Endothelial cell of umbilical vein (primary cell): ENCODE measurements at regions not wholly inside any gene's neighbourhood (a gene's known extent, or its start where the extent isn't known, plus 50 kb on each side); places are given as distances from the start of the nearest gene placed in this dataset.

Experiments
- BruUV-seq: library from RNA; stranded (reverse); fragments of 400-500 nt; replicated peaks from 2 replicates; lab custom pipeline; 2021; lab: Mats Ljungman, UMichigan
- CTCF ChIA-PET: fragments of 300-600, 350-600 bp; sonication (Branson Sonifier 250); formaldehyde crosslinking; loops from one replicate; lab custom pipeline; 2021; ENCODE audit warnings: antibody characterized with exemption, inconsistent platforms; lab: Charles Lee
- POLR2A ChIA-PET: fragments of 300-600, 350-600 bp; sonication (Branson Sonifier 250); formaldehyde crosslinking; loops from one replicate; lab custom pipeline; 2021; ENCODE audit warnings: antibody characterized with exemption, inconsistent platforms; lab: Charles Lee
- DNase-seq: peaks from one replicate; pipeline ENCODE4 v3.0.0-alpha.2; 2011; ENCODE audit warnings: low read depth, low spot score
- FAIRE-seq: peaks from 2 replicates; lab custom pipeline; 2011; peaks lifted over from hg19 to GRCh38; lab: Jason Lieb, UNC
- H2AFZ ChIP-seq: 2 replicates; pipeline ENCODE4 v1.6.0; 2012; ENCODE audit warnings: low read depth, low read length, control low read depth, inconsistent platforms
- H3K27ac ChIP-seq: 2 replicates; pipeline ENCODE4 v1.5.1; 2011; ENCODE audit warnings: low read depth, mild to moderate bottlenecking, control low read depth, low read length, moderate library complexity; ENCODE audit not compliant: insufficient read depth
- H3K27me3 ChIP-seq, 2 experiments: 2 replicates each; pipeline versions ENCODE4 v1.6.0 to v1.6.1; 2011; ENCODE audit warnings: low read length in 2 of 2, mixed read lengths in 1 of 2; ENCODE audit not compliant: control insufficient read depth in 2 of 2, insufficient read depth in 2 of 2
- H3K36me3 ChIP-seq, 2 experiments: 2 replicates in 1 of 2; 3 replicates in 1 of 2; pipeline ENCODE4 v1.5.1; 2011; ENCODE audit warnings: low read length in 2 of 2, mild to moderate bottlenecking in 1 of 2, moderate library complexity in 1 of 2; ENCODE audit not compliant: control insufficient read depth in 2 of 2, insufficient read depth in 2 of 2; ENCODE audit errors: extremely low read depth in 1 of 2
- H3K4me1 ChIP-seq: 3 replicates; pipeline ENCODE4 v1.5.1; 2011; ENCODE audit warnings: mild to moderate bottlenecking, low read length; ENCODE audit not compliant: control insufficient read depth, insufficient read depth; ENCODE audit errors: extremely low read depth
- H3K4me2 ChIP-seq: 2 replicates; pipeline ENCODE4 v1.6.1; 2011; ENCODE audit warnings: low read length, control low read depth, mixed read lengths; ENCODE audit not compliant: insufficient read depth
- H3K4me3 ChIP-seq, 3 experiments: fragments of 200-600 bp in 1 of 3; sonication (generic), shearing (Covaris generic) in 1 of 3; replicated peaks in 1 of 3; 2 replicates each; pipeline ENCODE4 v1.5.1; 2011 to 2016; ENCODE audit warnings: control low read depth in 3 of 3, low read length in 3 of 3, mild to moderate bottlenecking in 2 of 3, inconsistent platforms in 1 of 3, low read depth in 1 of 3, moderate library complexity in 1 of 3; ENCODE audit not compliant: insufficient read depth in 1 of 3
- H3K79me2 ChIP-seq: 2 replicates; pipeline ENCODE4 v1.6.0; 2012; ENCODE audit warnings: low read length, inconsistent platforms; ENCODE audit not compliant: control insufficient read depth, insufficient read depth
- H3K9ac ChIP-seq: replicated peaks from 2 replicates; pipeline ENCODE3; 2011; ENCODE audit warnings: low read length, control low read depth; ENCODE audit not compliant: insufficient read depth; ENCODE audit errors: extremely low read depth
- H3K9me1 ChIP-seq: replicated peaks from 3 replicates; pipeline ENCODE4 v1.6.0; 2011; ENCODE audit warnings: mild to moderate bottlenecking, low read length; ENCODE audit not compliant: control insufficient read depth, insufficient read depth; ENCODE audit errors: extremely low read depth
- H3K9me3 ChIP-seq: replicated peaks from 2 replicates; pipeline ENCODE4 v1.5.1; 2012; ENCODE audit warnings: low read length, inconsistent platforms; ENCODE audit not compliant: control insufficient read depth, insufficient read depth
- H4K20me1 ChIP-seq: replicated peaks from 2 replicates; pipeline ENCODE3; 2011; ENCODE audit warnings: mild to moderate bottlenecking, low read length; ENCODE audit not compliant: control insufficient read depth, insufficient read depth; ENCODE audit errors: extremely low read depth
- EZH2 ChIP-seq: IDR thresholded peaks from 2 replicates; pipeline ENCODE4 v1.6.1; 2012; ENCODE audit warnings: borderline replicate concordance, low read depth, mild to moderate bottlenecking, moderate library complexity, low read length, inconsistent platforms; ENCODE audit not compliant: severe bottlenecking
- FOS ChIP-seq: IDR thresholded peaks from 2 replicates; pipeline ENCODE4 v1.6.1; 2011; ENCODE audit warnings: mild to moderate bottlenecking, low read length, moderate library complexity, borderline replicate concordance; ENCODE audit not compliant: insufficient read depth
- GATA2 ChIP-seq: IDR thresholded peaks from 2 replicates; pipeline ENCODE4 v1.7.0; 2011; ENCODE audit warnings: low read depth, mild to moderate bottlenecking, moderate library complexity, mixed read lengths, low read length; ENCODE audit not compliant: insufficient read length, insufficient read depth
- JUN ChIP-seq: IDR thresholded peaks from 2 replicates; pipeline ENCODE4 v1.6.1; 2011; ENCODE audit warnings: borderline replicate concordance, low read depth; ENCODE audit not compliant: insufficient read length, insufficient read depth
- MYC ChIP-seq: IDR thresholded peaks from one replicate; pipeline ENCODE4 v1.6.1; 2011; ENCODE audit warnings: mild to moderate bottlenecking, low read depth, low read length
- POLR2A ChIP-seq: IDR thresholded peaks from 2 replicates; pipeline ENCODE4 v1.6.1; 2012; ENCODE audit warnings: low read depth, mild to moderate bottlenecking, control low read depth, low read length
- POLR2AphosphoS5 ChIP-seq: IDR thresholded peaks from 2 replicates; pipeline ENCODE4 v1.6.1; 2012; ENCODE audit warnings: low read depth, mild to moderate bottlenecking, control low read depth, low read length, moderate library complexity; ENCODE audit not compliant: insufficient read depth
- dilution Hi-C: fragments of 300-500 bp; cut with MboI; formaldehyde crosslinking; loops from one replicate; pipeline ENCODE4 v1.15.0; 2019; ENCODE audit warnings: low sequenced_read_pairs; ENCODE audit not compliant: extremely low pct_ligation_motif_present
- intact Hi-C: fragments of 100-400 bp; cut with micrococcal nuclease; formaldehyde crosslinking; loops from one replicate; pipeline ENCODE4 v1.10.0; 2022
- TF ChIP-seq, protein P1 (sequence below), 2 donors: IDR thresholded peaks; 1 replicate in 1 of 2; 2 replicates in 1 of 2; pipeline ENCODE4 v1.5.1; 2011; ENCODE audit warnings: low read length in 2 of 2, mild to moderate bottlenecking in 2 of 2, moderate library complexity in 2 of 2, control low read depth in 1 of 2, inconsistent platforms in 1 of 2, low read depth in 1 of 2; ENCODE audit not compliant: insufficient read depth in 1 of 2; ENCODE audit errors: extremely low read depth in 1 of 2
- TF ChIP-seq, protein P2 (sequence below): IDR thresholded peaks from 2 replicates; pipeline ENCODE4 v1.6.1; 2011; ENCODE audit not compliant: insufficient read depth, insufficient read length

DNA sequence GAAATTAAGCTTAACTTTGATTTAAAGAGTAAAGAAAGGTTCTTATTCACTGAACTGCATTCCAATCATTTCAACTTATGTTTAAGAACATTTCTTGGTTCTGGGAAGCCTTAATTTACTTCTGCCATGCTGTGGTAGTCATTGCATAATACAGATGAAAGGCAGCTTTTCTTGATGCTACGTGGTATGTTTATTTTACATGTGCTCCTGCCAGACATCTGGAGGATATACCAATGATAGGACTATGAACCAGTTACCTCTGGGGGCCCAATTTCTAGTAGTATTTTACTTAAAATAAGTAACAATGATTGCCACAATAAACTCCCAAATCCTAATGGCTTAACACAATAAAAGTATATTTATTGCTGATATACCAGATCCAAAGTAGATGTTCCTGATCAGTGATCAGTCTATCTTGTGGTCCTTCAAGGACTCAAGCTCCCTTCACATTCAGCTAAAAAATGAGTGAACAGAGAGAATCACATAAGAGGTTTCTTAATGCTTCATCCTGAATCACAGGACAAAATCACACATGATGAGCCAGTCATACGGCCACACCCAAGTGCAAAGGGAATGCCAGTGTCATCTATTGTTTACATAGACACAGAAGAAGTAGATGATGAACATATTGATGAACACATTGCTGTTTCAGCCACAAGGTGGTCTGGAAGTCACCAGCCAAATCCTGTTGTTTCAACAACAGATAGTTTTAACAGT, 56.5 kb upstream of the CCN2 start:
- Histone ChIP-seq H3K9me3 (peaks cover 3% of the 10 kb centered on the region), H3K79me2 (no peaks in the 10 kb centered on the region), H4K20me1 (no peaks in the 10 kb centered on the region), H3K9me1 (no peaks in the 10 kb centered on the region), H3K27ac (no peak overlapping the region), H3K36me3 (no peaks in the 10 kb centered on the region), H3K9ac (no peak overlapping the region), H3K4me2 (no peak overlapping the region), H3K4me1 (peaks cover 5% of the 10 kb centered on the region), H3K4me3 (no peak overlapping the region), H2AFZ (no peak overlapping the region), H3K27me3 (no peaks in the 10 kb centered on the region)
- FAIRE-seq (no peak), DNase-seq (no peak)
- BruUV-seq: no TSS peak
- TF ChIP-seq, protein P1, sequence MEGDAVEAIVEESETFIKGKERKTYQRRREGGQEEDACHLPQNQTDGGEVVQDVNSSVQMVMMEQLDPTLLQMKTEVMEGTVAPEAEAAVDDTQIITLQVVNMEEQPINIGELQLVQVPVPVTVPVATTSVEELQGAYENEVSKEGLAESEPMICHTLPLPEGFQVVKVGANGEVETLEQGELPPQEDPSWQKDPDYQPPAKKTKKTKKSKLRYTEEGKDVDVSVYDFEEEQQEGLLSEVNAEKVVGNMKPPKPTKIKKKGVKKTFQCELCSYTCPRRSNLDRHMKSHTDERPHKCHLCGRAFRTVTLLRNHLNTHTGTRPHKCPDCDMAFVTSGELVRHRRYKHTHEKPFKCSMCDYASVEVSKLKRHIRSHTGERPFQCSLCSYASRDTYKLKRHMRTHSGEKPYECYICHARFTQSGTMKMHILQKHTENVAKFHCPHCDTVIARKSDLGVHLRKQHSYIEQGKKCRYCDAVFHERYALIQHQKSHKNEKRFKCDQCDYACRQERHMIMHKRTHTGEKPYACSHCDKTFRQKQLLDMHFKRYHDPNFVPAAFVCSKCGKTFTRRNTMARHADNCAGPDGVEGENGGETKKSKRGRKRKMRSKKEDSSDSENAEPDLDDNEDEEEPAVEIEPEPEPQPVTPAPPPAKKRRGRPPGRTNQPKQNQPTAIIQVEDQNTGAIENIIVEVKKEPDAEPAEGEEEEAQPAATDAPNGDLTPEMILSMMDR (IDR thresholded peaks at IDR 0.05; ENCODE audit: extremely low read depth in 1 of 2, insufficient read depth in 1 of 2, low read depth in 1 of 2, low read length in 2 of 2): no peak
- TF ChIP-seq FOS: no peak
- no peak for TF ChIP-seq JUN
- TF ChIP-seq MYC: no peak
- no peak for TF ChIP-seq EZH2
- TF ChIP-seq POLR2A: no peak
- no peak for TF ChIP-seq POLR2AphosphoS5
- TF ChIP-seq, protein P2, sequence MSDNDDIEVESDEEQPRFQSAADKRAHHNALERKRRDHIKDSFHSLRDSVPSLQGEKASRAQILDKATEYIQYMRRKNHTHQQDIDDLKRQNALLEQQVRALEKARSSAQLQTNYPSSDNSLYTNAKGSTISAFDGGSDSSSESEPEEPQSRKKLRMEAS: no peak
- TF ChIP-seq GATA2: no peak
- dilution Hi-C loops: no loop called here
- intact Hi-C loops: no loop called here
- CTCF ChIA-PET: interaction anchor here (1.4 kb wide), 1 partner anchor 11 kb away, joined by 4 read pairs; no protein-coding TSS in a partner anchor
- POLR2A ChIA-PET: no interaction called here
